Neural progenitor cell (in vitro differentiated cells): ENCODE measurements at regions not wholly inside any gene's neighbourhood (a gene's known extent, or its start where the extent isn't known, plus 50 kb on each side); places are given as distances from the start of the nearest gene placed in this dataset.

ENCODE experiments used
- CTCF ChIP-seq: fragments of 200-600 bp; sonication (generic); IDR thresholded peaks from 2 replicates; pipeline ENCODE4 v1.5.1; 2017; ENCODE audit warnings: antibody characterized with exemption, mild to moderate bottlenecking
- EZH2phosphoT487 ChIP-seq: fragments of 200-600 bp; sonication (generic); IDR thresholded peaks from 2 replicates; pipeline ENCODE4 v1.6.1; 2017; ENCODE audit warnings: antibody characterized with exemption

DNA sequence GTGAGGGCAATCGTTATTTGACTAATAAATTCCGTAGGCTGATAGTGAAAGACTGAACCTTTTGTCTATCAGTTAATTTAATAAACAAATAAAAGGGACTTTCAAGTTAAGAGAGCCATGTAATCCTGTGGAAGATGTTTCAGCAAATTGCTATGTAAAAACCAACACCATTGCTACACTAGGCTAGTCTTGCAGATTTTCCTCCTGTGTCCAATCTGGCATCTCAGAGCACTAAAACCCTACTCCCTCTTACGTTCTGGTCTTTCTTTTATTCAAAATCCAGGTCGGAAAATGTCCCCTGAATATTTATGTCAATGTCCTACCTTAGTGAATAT is 478.8 kb upstream of the TNC start:
- TF ChIP-seq CTCF (no peak), EZH2phosphoT487 (no peak)
